ENCODE measurements at regions not wholly inside any gene's neighbourhood (a gene's known extent, or its start where the extent isn't known, plus 50 kb on each side); places are given as distances from the start of the nearest gene placed in this dataset.

DNA sequence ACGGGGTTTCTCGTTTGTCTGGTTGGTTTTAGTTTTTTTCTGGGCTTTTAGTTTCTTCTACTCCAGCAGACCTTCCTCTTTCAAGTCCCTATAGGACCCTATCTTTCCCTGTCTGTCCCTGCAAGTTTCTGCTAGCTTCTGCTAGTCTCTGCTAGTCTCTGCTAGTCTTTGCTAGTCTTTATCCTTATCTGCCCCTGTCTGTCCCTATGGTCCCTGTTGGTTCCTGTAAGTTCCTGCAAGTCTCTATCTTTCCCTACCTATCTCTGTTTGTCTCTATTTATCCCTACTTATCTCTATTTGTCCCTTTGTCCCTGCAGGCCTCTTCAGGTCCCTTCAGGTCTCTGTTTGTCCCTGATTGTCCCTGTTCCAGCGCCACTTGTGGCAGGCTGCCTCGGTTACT is 81.5 kb upstream of the PLEKHG7 start:
- TF ChIP-seq, protein P1, sequence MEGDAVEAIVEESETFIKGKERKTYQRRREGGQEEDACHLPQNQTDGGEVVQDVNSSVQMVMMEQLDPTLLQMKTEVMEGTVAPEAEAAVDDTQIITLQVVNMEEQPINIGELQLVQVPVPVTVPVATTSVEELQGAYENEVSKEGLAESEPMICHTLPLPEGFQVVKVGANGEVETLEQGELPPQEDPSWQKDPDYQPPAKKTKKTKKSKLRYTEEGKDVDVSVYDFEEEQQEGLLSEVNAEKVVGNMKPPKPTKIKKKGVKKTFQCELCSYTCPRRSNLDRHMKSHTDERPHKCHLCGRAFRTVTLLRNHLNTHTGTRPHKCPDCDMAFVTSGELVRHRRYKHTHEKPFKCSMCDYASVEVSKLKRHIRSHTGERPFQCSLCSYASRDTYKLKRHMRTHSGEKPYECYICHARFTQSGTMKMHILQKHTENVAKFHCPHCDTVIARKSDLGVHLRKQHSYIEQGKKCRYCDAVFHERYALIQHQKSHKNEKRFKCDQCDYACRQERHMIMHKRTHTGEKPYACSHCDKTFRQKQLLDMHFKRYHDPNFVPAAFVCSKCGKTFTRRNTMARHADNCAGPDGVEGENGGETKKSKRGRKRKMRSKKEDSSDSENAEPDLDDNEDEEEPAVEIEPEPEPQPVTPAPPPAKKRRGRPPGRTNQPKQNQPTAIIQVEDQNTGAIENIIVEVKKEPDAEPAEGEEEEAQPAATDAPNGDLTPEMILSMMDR (conservative IDR thresholded peaks at IDR 0.05; ENCODE audit: low read length) = no peak
- TF ChIP-seq EZH2phosphoT487 (IDR thresholded peaks at IDR 0.05; ENCODE audit: borderline replicate concordance, low read depth, low read length) = no peak

All from OCI-LY7 (cell line).